Vagina (tissue), 2 donors: ENCODE measurements at regions not wholly inside any gene's neighbourhood (a gene's known extent, or its start where the extent isn't known, plus 50 kb on each side); places are given as distances from the start of the nearest gene placed in this dataset.

ENCODE experiments used
- DNase-seq, 2 donors: peaks; one replicate each; pipeline ENCODE4 v3.0.0-alpha.2; 2017; ENCODE audit errors: extremely low spot score in 2 of 2
- H3K27ac ChIP-seq: fragments of 200-600 bp; sonication (generic); one replicate; pipeline ENCODE4 v1.5.1; 2019
- H3K27me3 ChIP-seq: fragments of 200-600 bp; sonication (generic); one replicate; pipeline ENCODE4 v1.5.1; 2019
- H3K36me3 ChIP-seq, 2 donors: fragments of 200-600 bp; sonication (generic); one replicate each; pipeline ENCODE4 v1.5.1; 2017 to 2019
- H3K4me1 ChIP-seq: fragments of 200-600 bp; sonication (generic); one replicate; pipeline ENCODE4 v1.5.1; 2019
- H3K4me3 ChIP-seq, 2 donors: fragments of 200-600 bp; sonication (generic); 1 replicate in 1 of 2; 2 replicates in 1 of 2; pipeline ENCODE4 v1.5.1; 2016 to 2019
- H3K9me3 ChIP-seq: fragments of 200-600 bp; sonication (generic); one replicate; pipeline ENCODE4 v1.5.1; 2019
- CTCF ChIP-seq, 3 experiments: fragments of 450-650 bp in 2 of 3; fragments of 200-600 bp in 1 of 3; sonication (generic) in 1 of 3; IDR thresholded peaks; one replicate each; pipeline ENCODE4 v1.5.1; 2017 to 2019; ENCODE audit warnings: antibody characterized with exemption in 3 of 3, mild to moderate bottlenecking in 2 of 3, moderate library complexity in 2 of 3
- POLR2A ChIP-seq, 2 donors: fragments of 450-650 bp; IDR thresholded peaks; one replicate each; pipeline ENCODE4 v1.6.1; 2017; ENCODE audit warnings: antibody characterized with exemption in 2 of 2, mild to moderate bottlenecking in 2 of 2, moderate library complexity in 2 of 2
- POLR2AphosphoS5 ChIP-seq, 2 donors: sonication (generic); formaldehyde crosslinking; IDR thresholded peaks; one replicate each; pipeline ENCODE4 v1.9.0; 2017; ENCODE audit warnings: antibody characterized with exemption in 2 of 2, mild to moderate bottlenecking in 2 of 2, low read depth in 1 of 2; ENCODE audit not compliant: insufficient read depth in 1 of 2
- intact Hi-C: fragments of 100-400 bp; cut with DNase I; formaldehyde crosslinking; loops from one replicate; pipeline ENCODE4 v1.15.1; 2023

- H3K36me3 ChIP-seq: no peaks in the 10 kb centered on the region
- no peak for DNase-seq
- no peaks in the 10 kb centered on the region for H3K9me3 ChIP-seq
- no peak overlapping the region for H3K4me3 ChIP-seq
- H3K4me1 ChIP-seq: no peaks in the 10 kb centered on the region
- no peak for TF ChIP-seq POLR2AphosphoS5 (IDR thresholded peaks at IDR 0.05; ENCODE audit: insufficient read depth in 1 of 2, low read depth in 1 of 2)
- no peak for TF ChIP-seq CTCF (IDR thresholded peaks at IDR 0.05)
- TF ChIP-seq POLR2A (IDR thresholded peaks at IDR 0.05): no peak
- H3K27ac ChIP-seq: no peak overlapping the region
- intact Hi-C loops: no loop called here
- no peaks in the 10 kb centered on the region for H3K27me3 ChIP-seq
These were observed 648.8 kb upstream of the SPRY2 start for GRCh38 chr13:80989747-80990146.

GRCh38 chr13:80989241-80989640 lies 648.3 kb upstream of the SPRY2 start:
- Histone ChIP-seq H3K27me3 (no peaks in the 10 kb centered on the region), H3K36me3 (no peaks in the 10 kb centered on the region), H3K9me3 (no peaks in the 10 kb centered on the region), H3K27ac (no peak overlapping the region), H3K4me3 (no peak overlapping the region), H3K4me1 (no peaks in the 10 kb centered on the region)
- DNase-seq: no peak
- TF ChIP-seq POLR2AphosphoS5 (IDR thresholded peaks at IDR 0.05; ENCODE audit: insufficient read depth in 1 of 2, low read depth in 1 of 2): no peak
- no peak for TF ChIP-seq POLR2A (IDR thresholded peaks at IDR 0.05)
- no peak for TF ChIP-seq CTCF (IDR thresholded peaks at IDR 0.05)
- intact Hi-C loops: no loop called here

GRCh38 chr13:80988391-80989151 lies 647.6 kb upstream of the SPRY2 start:
- no peaks in the 10 kb centered on the region for H3K9me3 ChIP-seq
- no peaks in the 10 kb centered on the region for H3K27me3 ChIP-seq
- no peak overlapping the region for H3K27ac ChIP-seq
- H3K36me3 ChIP-seq: no peaks in the 10 kb centered on the region
- TF ChIP-seq POLR2AphosphoS5 (IDR thresholded peaks at IDR 0.05; ENCODE audit: insufficient read depth in 1 of 2, low read depth in 1 of 2) (no peak), POLR2A (IDR thresholded peaks at IDR 0.05) (no peak), CTCF (IDR thresholded peaks at IDR 0.05) (no peak)
- intact Hi-C loops: no loop called here
- no peak for DNase-seq
- no peak overlapping the region for H3K4me3 ChIP-seq
- no peaks in the 10 kb centered on the region for H3K4me1 ChIP-seq

GRCh38 chr13:80979035-80979641 lies 638.2 kb upstream of the SPRY2 start:
- H3K27ac ChIP-seq: no peak overlapping the region
- no peaks in the 10 kb centered on the region for H3K27me3 ChIP-seq
- H3K36me3 ChIP-seq: no peaks in the 10 kb centered on the region
- no peak for DNase-seq
- no peaks in the 10 kb centered on the region for H3K9me3 ChIP-seq
- H3K4me1 ChIP-seq: no peaks in the 10 kb centered on the region
- TF ChIP-seq CTCF (IDR thresholded peaks at IDR 0.05) (peak in 2 of 3 experiments; percentile 27 to 58), POLR2AphosphoS5 (IDR thresholded peaks at IDR 0.05; ENCODE audit: insufficient read depth in 1 of 2, low read depth in 1 of 2) (no peak)
- intact Hi-C loops: no loop called here
- H3K4me3 ChIP-seq: no peak overlapping the region

GRCh38 chr13:80977168-80977567 lies 636.2 kb upstream of the SPRY2 start:
- no peaks in the 10 kb centered on the region for H3K9me3 ChIP-seq
- intact Hi-C loops: no loop called here
- no peaks in the 10 kb centered on the region for H3K27me3 ChIP-seq
- H3K27ac ChIP-seq: no peak overlapping the region
- H3K4me3 ChIP-seq: no peak overlapping the region
- no peaks in the 10 kb centered on the region for H3K36me3 ChIP-seq
- no peak for DNase-seq
- no peaks in the 10 kb centered on the region for H3K4me1 ChIP-seq
- no peak for TF ChIP-seq CTCF (IDR thresholded peaks at IDR 0.05)
- no peak for TF ChIP-seq POLR2A (IDR thresholded peaks at IDR 0.05)
- no peak for TF ChIP-seq POLR2AphosphoS5 (IDR thresholded peaks at IDR 0.05; ENCODE audit: insufficient read depth in 1 of 2, low read depth in 1 of 2)
